ENCODE measurements at regions not wholly inside any gene's neighbourhood (a gene's known extent, or its start where the extent isn't known, plus 50 kb on each side); places are given as distances from the start of the nearest gene placed in this dataset.

- Histone ChIP-seq H3K27ac (ENCODE audit: low read length) (no peak overlapping the region), H3K36me3 (ENCODE audit: control insufficient read depth, low read depth, low read length) (no peaks in the 10 kb centered on the region), H3K9ac (ENCODE audit: low read length) (no peak overlapping the region), H3K4me1 (ENCODE audit: control insufficient read depth, low read depth, low read length) (no peaks in the 10 kb centered on the region), H3K27me3 (ENCODE audit: control insufficient read depth, insufficient read depth, low read length) (no peaks in the 10 kb centered on the region), H3K4me3 (ENCODE audit: low read length) (no peak overlapping the region), H3K9me3 (ENCODE audit: control insufficient read depth, low read depth, low read length) (no peaks in the 10 kb centered on the region)
These were observed 344.6 kb upstream of the DCBLD2 start for GRCh38 chr3:99246010-99246654.

- Histone ChIP-seq H3K27me3 (ENCODE audit: control insufficient read depth, insufficient read depth, low read length) (no peaks in the 10 kb centered on the region), H3K4me1 (ENCODE audit: control insufficient read depth, low read depth, low read length) (no peaks in the 10 kb centered on the region), H3K27ac (ENCODE audit: low read length) (no peak overlapping the region), H3K9me3 (ENCODE audit: control insufficient read depth, low read depth, low read length) (no peaks in the 10 kb centered on the region), H3K36me3 (ENCODE audit: control insufficient read depth, low read depth, low read length) (no peaks in the 10 kb centered on the region), H3K9ac (ENCODE audit: low read length) (no peak overlapping the region), H3K4me3 (ENCODE audit: low read length) (no peak overlapping the region)
These were observed 340.8 kb upstream of the DCBLD2 start for GRCh38 chr3:99242271-99242670.

- Histone ChIP-seq H3K4me1 (ENCODE audit: control insufficient read depth, low read depth, low read length) (no peaks in the 10 kb centered on the region), H3K27me3 (ENCODE audit: control insufficient read depth, insufficient read depth, low read length) (no peaks in the 10 kb centered on the region), H3K9ac (ENCODE audit: low read length) (no peak overlapping the region), H3K27ac (ENCODE audit: low read length) (no peak overlapping the region), H3K36me3 (ENCODE audit: control insufficient read depth, low read depth, low read length) (no peaks in the 10 kb centered on the region), H3K4me3 (ENCODE audit: low read length) (no peak overlapping the region), H3K9me3 (ENCODE audit: control insufficient read depth, low read depth, low read length) (no peaks in the 10 kb centered on the region)
These were observed 339.2 kb upstream of the DCBLD2 start for GRCh38 chr3:99240700-99241099.

- Histone ChIP-seq H3K9ac (ENCODE audit: low read length) (no peak overlapping the region), H3K36me3 (ENCODE audit: control insufficient read depth, low read depth, low read length) (no peaks in the 10 kb centered on the region), H3K4me1 (ENCODE audit: control insufficient read depth, low read depth, low read length) (no peaks in the 10 kb centered on the region), H3K4me3 (ENCODE audit: low read length) (no peak overlapping the region), H3K9me3 (ENCODE audit: control insufficient read depth, low read depth, low read length) (no peaks in the 10 kb centered on the region), H3K27ac (ENCODE audit: low read length) (no peak overlapping the region), H3K27me3 (ENCODE audit: control insufficient read depth, insufficient read depth, low read length) (no peaks in the 10 kb centered on the region)
These were observed 335.1 kb upstream of the DCBLD2 start for GRCh38 chr3:99236576-99236975.

GRCh38 chr3:99232696-99233095 is 331.2 kb upstream of the DCBLD2 start:
- Histone ChIP-seq H3K4me1 (ENCODE audit: control insufficient read depth, low read depth, low read length) (no peaks in the 10 kb centered on the region), H3K27ac (ENCODE audit: low read length) (no peak overlapping the region), H3K36me3 (ENCODE audit: control insufficient read depth, low read depth, low read length) (no peaks in the 10 kb centered on the region), H3K9ac (ENCODE audit: low read length) (no peak overlapping the region), H3K4me3 (ENCODE audit: low read length) (no peak overlapping the region), H3K27me3 (ENCODE audit: control insufficient read depth, insufficient read depth, low read length) (no peaks in the 10 kb centered on the region), H3K9me3 (ENCODE audit: control insufficient read depth, low read depth, low read length) (no peaks in the 10 kb centered on the region)

GRCh38 chr3:99218468-99218867 is 317.0 kb upstream of the DCBLD2 start:
- Histone ChIP-seq H3K4me3 (ENCODE audit: low read length) (no peak overlapping the region), H3K27me3 (ENCODE audit: control insufficient read depth, insufficient read depth, low read length) (no peaks in the 10 kb centered on the region), H3K36me3 (ENCODE audit: control insufficient read depth, low read depth, low read length) (no peaks in the 10 kb centered on the region), H3K9ac (ENCODE audit: low read length) (no peak overlapping the region), H3K4me1 (ENCODE audit: control insufficient read depth, low read depth, low read length) (no peaks in the 10 kb centered on the region), H3K9me3 (ENCODE audit: control insufficient read depth, low read depth, low read length) (no peaks in the 10 kb centered on the region), H3K27ac (ENCODE audit: low read length) (no peak overlapping the region)

GRCh38 chr3:99212969-99213368 is 311.5 kb upstream of the DCBLD2 start:
- no peak overlapping the region for H3K4me3 ChIP-seq (ENCODE audit: low read length)
- H3K27ac ChIP-seq (ENCODE audit: low read length) = no peak overlapping the region
- no peaks in the 10 kb centered on the region for H3K9me3 ChIP-seq (ENCODE audit: control insufficient read depth, low read depth, low read length)
- H3K9ac ChIP-seq (ENCODE audit: low read length) = no peak overlapping the region
- no peaks in the 10 kb centered on the region for H3K27me3 ChIP-seq (ENCODE audit: control insufficient read depth, insufficient read depth, low read length)
- H3K36me3 ChIP-seq (ENCODE audit: control insufficient read depth, low read depth, low read length) = no peaks in the 10 kb centered on the region
- no peaks in the 10 kb centered on the region for H3K4me1 ChIP-seq (ENCODE audit: control insufficient read depth, low read depth, low read length)

GRCh38 chr3:99211309-99211708 is 309.8 kb upstream of the DCBLD2 start:
- H3K36me3 ChIP-seq (ENCODE audit: control insufficient read depth, low read depth, low read length) = no peaks in the 10 kb centered on the region
- no peak overlapping the region for H3K4me3 ChIP-seq (ENCODE audit: low read length)
- H3K4me1 ChIP-seq (ENCODE audit: control insufficient read depth, low read depth, low read length) = no peaks in the 10 kb centered on the region
- H3K27ac ChIP-seq (ENCODE audit: low read length) = no peak overlapping the region
- H3K9me3 ChIP-seq (ENCODE audit: control insufficient read depth, low read depth, low read length) = no peaks in the 10 kb centered on the region
- no peaks in the 10 kb centered on the region for H3K27me3 ChIP-seq (ENCODE audit: control insufficient read depth, insufficient read depth, low read length)
- no peak overlapping the region for H3K9ac ChIP-seq (ENCODE audit: low read length)

- H3K4me1 ChIP-seq (ENCODE audit: control insufficient read depth, low read depth, low read length) = no peaks in the 10 kb centered on the region
- no peak overlapping the region for H3K27ac ChIP-seq (ENCODE audit: low read length)
- no peaks in the 10 kb centered on the region for H3K9me3 ChIP-seq (ENCODE audit: control insufficient read depth, low read depth, low read length)
- H3K27me3 ChIP-seq (ENCODE audit: control insufficient read depth, insufficient read depth, low read length) = no peaks in the 10 kb centered on the region
- H3K36me3 ChIP-seq (ENCODE audit: control insufficient read depth, low read depth, low read length) = no peaks in the 10 kb centered on the region
- no peak overlapping the region for H3K9ac ChIP-seq (ENCODE audit: low read length)
- no peak overlapping the region for H3K4me3 ChIP-seq (ENCODE audit: low read length)
These were observed 297.5 kb upstream of the DCBLD2 start for GRCh38 chr3:99199021-99199420.

- Histone ChIP-seq H3K4me3 (ENCODE audit: low read length) (no peak overlapping the region), H3K4me1 (ENCODE audit: control insufficient read depth, low read depth, low read length) (peaks cover 3% of the 10 kb centered on the region), H3K27me3 (ENCODE audit: control insufficient read depth, insufficient read depth, low read length) (no peaks in the 10 kb centered on the region), H3K9me3 (ENCODE audit: control insufficient read depth, low read depth, low read length) (no peaks in the 10 kb centered on the region), H3K27ac (ENCODE audit: low read length) (no peak overlapping the region), H3K9ac (ENCODE audit: low read length) (no peak overlapping the region), H3K36me3 (ENCODE audit: control insufficient read depth, low read depth, low read length) (no peaks in the 10 kb centered on the region)
These were observed 289.7 kb upstream of the DCBLD2 start for GRCh38 chr3:99191186-99191585.

- Histone ChIP-seq H3K27me3 (ENCODE audit: control insufficient read depth, insufficient read depth, low read length) (no peaks in the 10 kb centered on the region), H3K36me3 (ENCODE audit: control insufficient read depth, low read depth, low read length) (no peaks in the 10 kb centered on the region), H3K4me3 (ENCODE audit: low read length) (no peak overlapping the region), H3K9me3 (ENCODE audit: control insufficient read depth, low read depth, low read length) (no peaks in the 10 kb centered on the region), H3K9ac (ENCODE audit: low read length) (no peak overlapping the region), H3K27ac (ENCODE audit: low read length) (no peak overlapping the region), H3K4me1 (ENCODE audit: control insufficient read depth, low read depth, low read length) (peaks cover 3% of the 10 kb centered on the region)
These were observed 287.4 kb upstream of the DCBLD2 start for GRCh38 chr3:99188936-99189335.

GRCh38 chr3:99186016-99186415 is 284.5 kb upstream of the DCBLD2 start:
- Histone ChIP-seq H3K27me3 (ENCODE audit: control insufficient read depth, insufficient read depth, low read length) (no peaks in the 10 kb centered on the region), H3K4me3 (ENCODE audit: low read length) (no peak overlapping the region), H3K27ac (ENCODE audit: low read length) (no peak overlapping the region), H3K36me3 (ENCODE audit: control insufficient read depth, low read depth, low read length) (no peaks in the 10 kb centered on the region), H3K9ac (ENCODE audit: low read length) (no peak overlapping the region), H3K4me1 (ENCODE audit: control insufficient read depth, low read depth, low read length) (no peaks in the 10 kb centered on the region), H3K9me3 (ENCODE audit: control insufficient read depth, low read depth, low read length) (no peaks in the 10 kb centered on the region)

Measured in iPS-18a (cell line).